Mesendoderm (in vitro differentiated cells): ENCODE measurements at regions not wholly inside any gene's neighbourhood (a gene's known extent, or its start where the extent isn't known, plus 50 kb on each side); places are given as distances from the start of the nearest gene placed in this dataset.
A peak's percentile ranks its signal among the peaks of the same experiment; 100 is the strongest.

Source experiments
- DNase-seq: peaks from one replicate; pipeline ENCODE4 v3.0.0; 2013
- H2AK5ac ChIP-seq: 2 replicates; pipeline ENCODE4 v1.6.1; 2013; ENCODE audit warnings: low read length, inconsistent platforms
- H2BK120ac ChIP-seq: 2 replicates; pipeline ENCODE4 v1.6.1; 2013; ENCODE audit warnings: low read depth, mild to moderate bottlenecking, low read length, moderate library complexity, mixed read lengths
- H2BK15ac ChIP-seq: replicated peaks from 2 replicates; pipeline ENCODE4 v1.6.1; 2013; ENCODE audit warnings: low read depth, mild to moderate bottlenecking, moderate library complexity
- H2BK5ac ChIP-seq: 2 replicates; pipeline ENCODE4 v1.6.1; 2013; ENCODE audit warnings: low read length, inconsistent platforms
- H3K18ac ChIP-seq: 2 replicates; pipeline ENCODE4 v1.6.1; 2013; ENCODE audit warnings: mild to moderate bottlenecking, low read length, mixed read lengths
- H3K23ac ChIP-seq: one replicate; pipeline ENCODE4 v1.6.1; 2013; ENCODE audit warnings: low read length
- H3K27ac ChIP-seq: 2 replicates; pipeline ENCODE4 v1.5.1; 2013; ENCODE audit warnings: low read depth, mild to moderate bottlenecking, inconsistent platforms, low read length, moderate library complexity
- H3K27me3 ChIP-seq: 2 replicates; pipeline ENCODE4 v1.6.1; 2013; ENCODE audit warnings: low read length, control low read depth, mild to moderate bottlenecking, inconsistent platforms; ENCODE audit not compliant: insufficient read depth, poor library complexity
- H3K36me3 ChIP-seq: 2 replicates; pipeline ENCODE4 v1.6.1; 2013; ENCODE audit warnings: low read length, inconsistent platforms; ENCODE audit not compliant: control insufficient read depth, insufficient read depth
- H3K4ac ChIP-seq: one replicate; pipeline ENCODE4 v1.6.1; 2013; ENCODE audit warnings: low read depth, mild to moderate bottlenecking, low read length, moderate library complexity
- H3K4me1 ChIP-seq: 2 replicates; pipeline ENCODE4 v1.6.1; 2013; ENCODE audit warnings: low read depth, low read length, inconsistent platforms; ENCODE audit not compliant: control insufficient read depth
- H3K4me2 ChIP-seq: 2 replicates; pipeline ENCODE4 v1.6.1; 2013; ENCODE audit warnings: low read length
- H3K4me3 ChIP-seq: 2 replicates; pipeline ENCODE4 v1.5.1; 2013; ENCODE audit warnings: mild to moderate bottlenecking, low read length
- H3K56ac ChIP-seq: one replicate; pipeline ENCODE4 v1.6.1; 2013; ENCODE audit warnings: low read length
- H3K79me1 ChIP-seq: 2 replicates; pipeline ENCODE4 v1.6.1; 2013; ENCODE audit warnings: low read length, inconsistent platforms
- H3K79me2 ChIP-seq: 2 replicates; pipeline ENCODE4 v1.6.1; 2013; ENCODE audit warnings: mild to moderate bottlenecking, low read length; ENCODE audit not compliant: control insufficient read depth, insufficient read depth
- H3K9ac ChIP-seq: 2 replicates; pipeline ENCODE4 v1.6.1; 2013; ENCODE audit warnings: low read length, inconsistent platforms
- H4K5ac ChIP-seq: one replicate; pipeline ENCODE4 v1.6.1; 2013; ENCODE audit warnings: low read length
- H4K8ac ChIP-seq: one replicate; pipeline ENCODE4 v1.6.1; 2013; ENCODE audit warnings: low read depth, mild to moderate bottlenecking, control low read depth, low read length, moderate library complexity
- WGBS: extraction: QIAGEN DNeasy Blood & Tissue Kit; methylation state at CpG from one replicate; pipeline ENCODE4 v1.1.7; 2013; ENCODE audit warnings: low lambda C conversion rate, missing lambda C conversion rate; ENCODE audit not compliant: insufficient coverage; ENCODE audit errors: extremely low coverage; 5-methylcytosine and 5-hydroxymethylcytosine counted together

GRCh38 chr1:55689800-55690199 is 474.6 kb upstream of the USP24 start:
- Histone ChIP-seq H3K4me2 (no peak overlapping the region), H3K4me3 (no peak overlapping the region), H3K4ac (no peak overlapping the region), H4K5ac (no peak overlapping the region), H3K56ac (no peak overlapping the region), H2BK15ac (no peak overlapping the region), H3K27me3 (peaks cover 12% of the 10 kb centered on the region), H3K27ac (no peak overlapping the region), H3K18ac (no peak overlapping the region), H4K8ac (no peak overlapping the region), H3K79me2 (no peaks in the 10 kb centered on the region), H2AK5ac (no peak overlapping the region), H3K9ac (no peak overlapping the region), H2BK5ac (no peak overlapping the region), H3K4me1 (peaks cover 7% of the 10 kb centered on the region), H2BK120ac (no peak overlapping the region), H3K23ac (no peak overlapping the region), H3K79me1 (no peaks in the 10 kb centered on the region), H3K36me3 (no peaks in the 10 kb centered on the region)
- DNase-seq, result no peak
- WGBS, result no CpG with 5 or more reads among the region's 3 CpGs

- H2AK5ac ChIP-seq, result no peak overlapping the region
- no peak overlapping the region for H3K18ac ChIP-seq
- no peak overlapping the region for H3K4me3 ChIP-seq
- no peak overlapping the region for H3K27ac ChIP-seq
- no peak overlapping the region for H2BK5ac ChIP-seq
- H4K5ac ChIP-seq, result no peak overlapping the region
- no peaks in the 10 kb centered on the region for H3K36me3 ChIP-seq
- H2BK15ac ChIP-seq, result no peak overlapping the region
- no peaks in the 10 kb centered on the region for H3K79me2 ChIP-seq
- DNase-seq, result no peak
- no peaks in the 10 kb centered on the region for H3K79me1 ChIP-seq
- H3K23ac ChIP-seq, result no peak overlapping the region
- no peak overlapping the region for H3K4me2 ChIP-seq
- no peak overlapping the region for H3K56ac ChIP-seq
- no peak overlapping the region for H2BK120ac ChIP-seq
- no CpG with 5 or more reads among the region's 7 CpGs for WGBS
- H3K9ac ChIP-seq, result no peak overlapping the region
- peaks cover 5% of the 10 kb centered on the region for H3K4me1 ChIP-seq
- H4K8ac ChIP-seq, result no peak overlapping the region
- H3K4ac ChIP-seq, result no peak overlapping the region
- peaks cover 3% of the 10 kb centered on the region for H3K27me3 ChIP-seq
Observed at GRCh38 chr1:55685560-55685959, 470.4 kb upstream of the USP24 start.

- H3K23ac ChIP-seq, result no peak overlapping the region
- H2BK120ac ChIP-seq, result no peak overlapping the region
- H3K27ac ChIP-seq, result no peak overlapping the region
- no peak overlapping the region for H4K8ac ChIP-seq
- H2BK5ac ChIP-seq, result no peak overlapping the region
- no peak overlapping the region for H3K4ac ChIP-seq
- H3K4me1 ChIP-seq, result no peaks in the 10 kb centered on the region
- no peak overlapping the region for H3K18ac ChIP-seq
- H2AK5ac ChIP-seq, result no peak overlapping the region
- H3K79me1 ChIP-seq, result no peaks in the 10 kb centered on the region
- H3K4me3 ChIP-seq, result no peak overlapping the region
- no peak overlapping the region for H4K5ac ChIP-seq
- H3K27me3 ChIP-seq, result no peaks in the 10 kb centered on the region
- no peak overlapping the region for H3K56ac ChIP-seq
- no peak overlapping the region for H3K4me2 ChIP-seq
- no peak for DNase-seq
- no peak overlapping the region for H3K9ac ChIP-seq
- no peaks in the 10 kb centered on the region for H3K79me2 ChIP-seq
- no peaks in the 10 kb centered on the region for H3K36me3 ChIP-seq
- no peak overlapping the region for H2BK15ac ChIP-seq
Observed at GRCh38 chr1:55684131-55684650, 469.0 kb upstream of the USP24 start.

- H2BK15ac ChIP-seq, result no peak overlapping the region
Observed at GRCh38 chr1:55682198-55682597, 467.0 kb upstream of the USP24 start.

GRCh38 chr1:55679971-55680370 is 464.8 kb upstream of the USP24 start:
- no peak overlapping the region for H3K18ac ChIP-seq
- no peak overlapping the region for H4K5ac ChIP-seq
- H3K79me2 ChIP-seq, result no peaks in the 10 kb centered on the region
- no peak overlapping the region for H3K4me3 ChIP-seq
- H3K27me3 ChIP-seq, result no peaks in the 10 kb centered on the region
- no peaks in the 10 kb centered on the region for H3K4me1 ChIP-seq
- H3K56ac ChIP-seq, result no peak overlapping the region
- no peak overlapping the region for H3K4me2 ChIP-seq
- no peak overlapping the region for H4K8ac ChIP-seq
- H3K9ac ChIP-seq, result no peak overlapping the region
- H3K36me3 ChIP-seq, result no peaks in the 10 kb centered on the region
- no peak overlapping the region for H3K27ac ChIP-seq
- H2BK120ac ChIP-seq, result no peak overlapping the region
- no peak overlapping the region for H2AK5ac ChIP-seq
- H2BK5ac ChIP-seq, result no peak overlapping the region
- no peak overlapping the region for H3K23ac ChIP-seq
- H2BK15ac ChIP-seq, result no peak overlapping the region
- DNase-seq, result no peak
- H3K79me1 ChIP-seq, result no peaks in the 10 kb centered on the region
- no peak overlapping the region for H3K4ac ChIP-seq

More at GRCh38 chr1:55682198-55682597, 467.0 kb upstream of the USP24 start:
- no peak overlapping the region for H3K56ac ChIP-seq
- H3K79me2 ChIP-seq, result no peaks in the 10 kb centered on the region
- H2BK120ac ChIP-seq, result no peak overlapping the region
- no peak overlapping the region for H3K4ac ChIP-seq
- H4K5ac ChIP-seq, result no peak overlapping the region
- H3K9ac ChIP-seq, result no peak overlapping the region
- H3K36me3 ChIP-seq, result no peaks in the 10 kb centered on the region
- no peak overlapping the region for H3K27ac ChIP-seq
- no peak overlapping the region for H2AK5ac ChIP-seq
- H4K8ac ChIP-seq, result no peak overlapping the region
- no peak for DNase-seq
- H3K23ac ChIP-seq, result no peak overlapping the region
- no peak overlapping the region for H3K18ac ChIP-seq
- H3K4me1 ChIP-seq, result no peaks in the 10 kb centered on the region
- no peaks in the 10 kb centered on the region for H3K79me1 ChIP-seq
- H3K4me3 ChIP-seq, result no peak overlapping the region
- no CpG with 5 or more reads among the region's 3 CpGs for WGBS
- no peak overlapping the region for H2BK5ac ChIP-seq
- H3K4me2 ChIP-seq, result no peak overlapping the region
- no peaks in the 10 kb centered on the region for H3K27me3 ChIP-seq

- H3K18ac ChIP-seq, result no peak overlapping the region
- no peaks in the 10 kb centered on the region for H3K4me1 ChIP-seq
- H2AK5ac ChIP-seq, result no peak overlapping the region
- H3K56ac ChIP-seq, result no peak overlapping the region
- no peak overlapping the region for H3K27ac ChIP-seq
- no peak overlapping the region for H4K5ac ChIP-seq
- H3K23ac ChIP-seq, result no peak overlapping the region
- H3K27me3 ChIP-seq, result no peaks in the 10 kb centered on the region
- H3K4me2 ChIP-seq, result no peak overlapping the region
- H3K79me1 ChIP-seq, result no peaks in the 10 kb centered on the region
- WGBS, result no CpG with 5 or more reads among the region's 1 CpG
- no peak overlapping the region for H2BK5ac ChIP-seq
- H3K4me3 ChIP-seq, result no peak overlapping the region
- H2BK120ac ChIP-seq, result no peak overlapping the region
- no peak overlapping the region for H4K8ac ChIP-seq
- no peaks in the 10 kb centered on the region for H3K36me3 ChIP-seq
- H3K9ac ChIP-seq, result no peak overlapping the region
- H3K4ac ChIP-seq, result no peak overlapping the region
- H2BK15ac ChIP-seq, result no peak overlapping the region
- H3K79me2 ChIP-seq, result no peaks in the 10 kb centered on the region
- peak; percentile 77 for DNase-seq
Observed at GRCh38 chr1:55673416-55673815, 458.3 kb upstream of the USP24 start.
